Activated CD8-positive, alpha-beta T cell treated with anti-CD3 and anti-CD28 coated beads for 36 hours (primary cell): ENCODE measurements at regions not wholly inside any gene's neighbourhood (a gene's known extent, or its start where the extent isn't known, plus 50 kb on each side); places are given as distances from the start of the nearest gene placed in this dataset.

Experiments
- ATAC-seq: fragments of 200-7000 bp; cut with Tn5 transposase; one replicate; pipeline ENCODE4 v1.10.0; 2021; ENCODE audit warnings: mild to moderate bottlenecking, moderate library complexity
- CTCF ChIA-PET: fragments of 350-600 bp; sonication (Branson Sonifier 250); formaldehyde crosslinking; loops from one replicate; lab custom pipeline; 2021; ENCODE audit warnings: antibody characterized with exemption; lab: Charles Lee
- POLR2A ChIA-PET: fragments of 350-600 bp; sonication (Branson Sonifier 250); formaldehyde crosslinking; loops from one replicate; lab custom pipeline; 2021; ENCODE audit warnings: antibody characterized with exemption; lab: Charles Lee
- DNase-seq: peaks from one replicate; pipeline ENCODE4 v3.0.0-alpha.2; 2020
- H3K27ac Mint-ChIP-seq: one replicate; pipeline ENCODE4 v1.8.0; 2021; ENCODE audit warnings: mild to moderate bottlenecking, mixed read lengths
- H3K27me3 Mint-ChIP-seq: one replicate; pipeline ENCODE4 v1.8.0; 2021; ENCODE audit warnings: mixed read lengths
- H3K36me3 Mint-ChIP-seq: one replicate; pipeline ENCODE4 v1.8.0; 2021; ENCODE audit warnings: low read depth, mixed read lengths
- H3K4me1 Mint-ChIP-seq: one replicate; pipeline ENCODE4 v1.8.0; 2021; ENCODE audit warnings: low read depth, mixed read lengths
- H3K4me3 Mint-ChIP-seq: one replicate; pipeline ENCODE4 v1.8.0; 2021; ENCODE audit warnings: mild to moderate bottlenecking, moderate library complexity, mixed read lengths
- H3K9me3 Mint-ChIP-seq: one replicate; pipeline ENCODE4 v1.8.0; 2021; ENCODE audit warnings: mixed read lengths
- CTCF ChIP-seq: fragments of 200-600 bp; IDR thresholded peaks from one replicate; pipeline ENCODE4 v1.8.0; 2022; ENCODE audit warnings: antibody characterized with exemption, mild to moderate bottlenecking
- intact Hi-C: fragments of 100-400 bp; cut with micrococcal nuclease; formaldehyde crosslinking; loops from one replicate; pipeline ENCODE4 v1.10.0; 2022

- POLR2A ChIA-PET: no interaction called here
- H3K4me3 Mint-ChIP-seq: no peak overlapping the region
- peaks cover 8% of the 10 kb centered on the region for H3K27me3 Mint-ChIP-seq
- DNase-seq (no peak), ATAC-seq (no peak)
- no peak overlapping the region for H3K27ac Mint-ChIP-seq
- intact Hi-C loops: no loop called here
- H3K36me3 Mint-ChIP-seq: no peaks in the 10 kb centered on the region
- no peak for TF ChIP-seq CTCF
- no peaks in the 10 kb centered on the region for H3K9me3 Mint-ChIP-seq
- CTCF ChIA-PET: no interaction called here
- H3K4me1 Mint-ChIP-seq: peaks cover 4% of the 10 kb centered on the region
These were observed 241.0 kb upstream of the RASGEF1B start for GRCh38 chr4:81712714-81713113.

- ATAC-seq: no peak
- CTCF ChIA-PET: no interaction called here
- intact Hi-C loops: no loop called here
These were observed 232.8 kb upstream of the RASGEF1B start for GRCh38 chr4:81704461-81704860.

DNA sequence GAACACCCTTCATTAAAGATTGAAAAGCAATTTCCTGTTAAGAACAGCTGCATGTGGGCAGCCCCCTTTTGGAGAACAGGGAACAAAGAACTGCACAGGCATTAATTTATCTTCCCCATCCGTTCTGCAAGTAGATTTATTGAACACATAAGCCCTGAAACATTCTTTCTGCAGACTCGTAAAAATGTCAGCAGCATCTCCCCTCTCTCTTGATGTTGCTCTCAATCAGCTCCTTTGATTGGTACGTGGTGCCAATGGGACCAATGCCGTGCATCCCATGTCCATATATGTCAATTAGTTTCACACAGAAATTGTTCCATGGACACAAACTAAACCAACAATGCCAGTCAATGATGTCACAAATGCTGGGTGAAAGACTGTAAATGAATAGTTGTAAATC, 228.5 kb upstream of the RASGEF1B start:
- H3K4me3 Mint-ChIP-seq: no peak overlapping the region
- POLR2A ChIA-PET: interaction anchor here (1.1 kb wide), 1 partner anchor 10 kb away, joined by 3 read pairs; no protein-coding TSS in a partner anchor
- H3K4me1 Mint-ChIP-seq: no peaks in the 10 kb centered on the region
- H3K27me3 Mint-ChIP-seq: no peaks in the 10 kb centered on the region
- ATAC-seq (no peak), DNase-seq (no peak)
- CTCF ChIA-PET: interaction anchor here (1.2 kb wide), 1 partner anchor 228 kb away, joined by 3 read pairs; the partner anchor contains the start of gene RASGEF1B
- H3K36me3 Mint-ChIP-seq: no peaks in the 10 kb centered on the region
- H3K27ac Mint-ChIP-seq: no peak overlapping the region
- H3K9me3 Mint-ChIP-seq: no peaks in the 10 kb centered on the region
- TF ChIP-seq CTCF: no peak
- intact Hi-C loops: no loop called here

More at GRCh38 chr4:81704461-81704860, 232.8 kb upstream of the RASGEF1B start:
- no peak for TF ChIP-seq CTCF
- Mint-ChIP-seq H3K27ac (no peak overlapping the region), H3K36me3 (no peaks in the 10 kb centered on the region), H3K4me1 (no peaks in the 10 kb centered on the region), H3K4me3 (no peak overlapping the region), H3K9me3 (no peaks in the 10 kb centered on the region), H3K27me3 (no peaks in the 10 kb centered on the region)
- POLR2A ChIA-PET: no interaction called here
- no peak for DNase-seq

DNA sequence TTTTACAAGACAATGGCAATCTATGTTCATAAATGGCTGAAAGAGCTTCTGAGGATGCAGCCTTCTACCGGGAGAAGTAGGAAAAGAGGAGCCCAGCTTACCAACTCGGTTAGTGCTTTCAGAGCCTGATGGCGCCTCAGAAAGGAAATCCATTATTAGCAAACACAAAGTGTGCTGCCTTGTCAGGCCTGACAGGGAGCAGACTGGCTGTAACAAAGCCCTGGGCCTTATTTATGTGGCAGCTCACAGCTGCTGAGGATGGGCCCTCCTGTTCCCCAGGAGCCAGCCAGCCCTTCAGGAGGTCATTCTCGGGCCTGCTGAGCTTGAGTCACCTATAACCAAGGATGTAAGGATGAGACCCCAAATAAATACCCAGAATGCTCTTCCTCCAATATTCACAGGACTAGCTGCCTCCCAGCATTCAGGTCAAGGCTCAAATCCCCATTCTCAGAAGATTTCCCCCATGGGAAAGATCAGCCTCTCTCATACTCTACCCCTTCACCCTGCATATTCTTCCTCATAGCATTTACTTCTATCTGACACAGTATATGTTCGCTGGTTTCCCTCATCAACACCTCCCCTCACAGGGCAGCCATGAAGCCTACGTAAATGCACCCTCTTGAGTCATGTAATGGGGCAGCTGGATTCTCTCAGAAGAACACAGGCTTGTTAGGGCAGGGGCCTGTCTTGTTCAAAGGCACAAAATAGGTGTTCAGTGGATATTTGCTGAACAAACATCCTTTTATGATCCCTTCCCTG, 227.0 kb upstream of the RASGEF1B start:
- Mint-ChIP-seq H3K4me3 (no peak overlapping the region), H3K9me3 (no peaks in the 10 kb centered on the region), H3K4me1 (no peaks in the 10 kb centered on the region), H3K36me3 (no peaks in the 10 kb centered on the region), H3K27ac (no peak overlapping the region), H3K27me3 (peaks cover 4% of the 10 kb centered on the region)
- POLR2A ChIA-PET: no interaction called here
- no peak for TF ChIP-seq CTCF
- intact Hi-C loops: no loop called here
- CTCF ChIA-PET: interaction anchor here (1.0 to 2.0 kb wide), 2 partner anchors 10 to 229 kb away, joined by 3 to 5 read pairs; no protein-coding TSS in a partner anchor
- DNase-seq (no peak), ATAC-seq (no peak)

- H3K4me3 Mint-ChIP-seq: no peak overlapping the region
- peaks cover 5% of the 10 kb centered on the region for H3K27me3 Mint-ChIP-seq
- CTCF ChIA-PET: interaction anchor here (1.0 kb wide), 1 partner anchor 227 kb away, joined by 3 read pairs; no protein-coding TSS in a partner anchor
- no peak overlapping the region for H3K27ac Mint-ChIP-seq
- intact Hi-C loops: no loop called here
- no peak for ATAC-seq
- TF ChIP-seq CTCF: no peak
- H3K4me1 Mint-ChIP-seq: no peaks in the 10 kb centered on the region
- H3K9me3 Mint-ChIP-seq: no peaks in the 10 kb centered on the region
- no peaks in the 10 kb centered on the region for H3K36me3 Mint-ChIP-seq
- DNase-seq: no peak
- POLR2A ChIA-PET: interaction anchor here (0.6 kb wide), 1 partner anchor 30 kb away, joined by 3 read pairs; no protein-coding TSS in a partner anchor
These were observed 222.6 kb upstream of the RASGEF1B start for GRCh38 chr4:81694176-81694913.
